ENCODE measurements at regions not wholly inside any gene's neighbourhood (a gene's known extent, or its start where the extent isn't known, plus 50 kb on each side); places are given as distances from the start of the nearest gene placed in this dataset.

DNA sequence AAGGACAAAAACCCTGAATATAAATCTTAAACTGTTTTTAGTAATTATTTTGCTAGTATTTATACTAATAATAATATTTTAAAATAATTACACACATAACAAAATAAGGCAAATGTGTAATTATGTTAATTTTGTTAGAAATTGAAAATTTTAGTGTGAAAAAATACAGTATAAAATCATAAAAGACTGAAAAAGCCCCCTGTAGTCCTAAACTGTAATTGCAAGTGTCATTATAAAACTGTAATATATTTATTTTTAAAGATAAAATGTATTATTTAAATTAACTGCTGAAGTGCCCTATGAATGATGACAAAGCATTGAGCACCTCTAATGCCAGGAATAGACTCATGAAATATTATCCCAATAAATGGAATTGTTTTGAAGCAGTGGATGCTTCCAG, 1117.7 kb downstream of the CBLN2 start:
- no peak for TF ChIP-seq GATA2 (IDR thresholded peaks at IDR 0.05; ENCODE audit: low read depth, low read length)
- TF ChIP-seq GATA3 (IDR thresholded peaks at IDR 0.05; ENCODE audit: low read depth, low read length): no peak
